COR-L47 (cell line): ENCODE measurements at regions not wholly inside any gene's neighbourhood (a gene's known extent, or its start where the extent isn't known, plus 50 kb on each side); places are given as distances from the start of the nearest gene placed in this dataset.
A peak's percentile ranks its signal among the peaks of the same experiment; 100 is the strongest.
"Not testable (repeated sequence)": the region's sequence is repeated elsewhere in the genome, so short reads cannot be mapped to it uniquely, and the experiment has no call there.

Experiments used
- DNase-seq: peaks from one replicate; lab custom pipeline; 2025; lab: John Stamatoyannopoulos, UW

GRCh38 chr4:26213317-26213716 lies 107.5 kb upstream of the RBPJ start:
- no peak for DNase-seq

GRCh38 chr4:26214994-26215393 lies 105.8 kb upstream of the RBPJ start:
- DNase-seq: no peak

GRCh38 chr4:26215725-26216124 lies 105.1 kb upstream of the RBPJ start:
- DNase-seq: no peak

- DNase-seq: no peak
These were observed 103.3 kb upstream of the RBPJ start for GRCh38 chr4:26217481-26217880.

GRCh38 chr4:26217961-26218676 lies 102.7 kb upstream of the RBPJ start:
- DNase-seq: no peak

GRCh38 chr4:26218677-26219605 lies 101.9 kb upstream of the RBPJ start:
- DNase-seq: no peak

GRCh38 chr4:26220696-26221095 lies 100.1 kb upstream of the RBPJ start:
- DNase-seq: no peak

GRCh38 chr4:26223155-26223554 lies 97.7 kb upstream of the RBPJ start:
- DNase-seq: no peak

GRCh38 chr4:26226629-26227376 lies 94.0 kb upstream of the RBPJ start:
- DNase-seq: no peak

- no peak for DNase-seq
These were observed 93.1 kb upstream of the RBPJ start for GRCh38 chr4:26227601-26228229.

GRCh38 chr4:26228883-26229282 lies 91.9 kb upstream of the RBPJ start:
- no peak for DNase-seq

- DNase-seq: no peak
These were observed 90.8 kb upstream of the RBPJ start for GRCh38 chr4:26229974-26230373.

GRCh38 chr4:26233350-26233749 lies 87.5 kb upstream of the RBPJ start:
- no peak for DNase-seq

- DNase-seq: peak; percentile 45
These were observed 85.3 kb upstream of the RBPJ start for GRCh38 chr4:26235500-26235899.

GRCh38 chr4:26237916-26238315 lies 82.9 kb upstream of the RBPJ start:
- no peak for DNase-seq

- no peak for DNase-seq
These were observed 82.4 kb upstream of the RBPJ start for GRCh38 chr4:26238426-26238777.

- peak; percentile 90 for DNase-seq
These were observed 81.8 kb upstream of the RBPJ start for GRCh38 chr4:26238778-26239679.

- no peak for DNase-seq
These were observed 81.0 kb upstream of the RBPJ start for GRCh38 chr4:26239801-26240200.

- no peak for DNase-seq
These were observed 79.6 kb upstream of the RBPJ start for GRCh38 chr4:26241179-26241578.

- DNase-seq: no peak
These were observed 78.4 kb upstream of the RBPJ start for GRCh38 chr4:26242451-26242850.

GRCh38 chr4:26244138-26244537 lies 76.7 kb upstream of the RBPJ start:
- DNase-seq: not testable (repeated sequence)
